H9 (cell line): ENCODE measurements at regions not wholly inside any gene's neighbourhood (a gene's known extent, or its start where the extent isn't known, plus 50 kb on each side); places are given as distances from the start of the nearest gene placed in this dataset.

Source experiments
- DNase-seq: peaks from one replicate; pipeline ENCODE4 v3.0.0-alpha.2; 2017
- H2AFZ ChIP-seq: one replicate; pipeline ENCODE4 v1.6.1; 2013; ENCODE audit warnings: mild to moderate bottlenecking, low read length, control low read depth, moderate library complexity
- H2AK5ac ChIP-seq: 2 replicates; pipeline ENCODE4 v1.6.1; 2013; ENCODE audit warnings: low read length, control low read depth, mixed read lengths; ENCODE audit not compliant: insufficient read length
- H2BK120ac ChIP-seq: one replicate; pipeline ENCODE4 v1.6.1; 2013; ENCODE audit warnings: low read depth, mild to moderate bottlenecking, low read length, control low read depth, inconsistent platforms; ENCODE audit not compliant: poor library complexity, severe bottlenecking
- H2BK12ac ChIP-seq: 2 replicates; pipeline ENCODE4 v1.6.1; 2013; ENCODE audit warnings: low read length, control low read depth, mixed read lengths, low read depth; ENCODE audit not compliant: insufficient read length
- H2BK15ac ChIP-seq: 2 replicates; pipeline ENCODE4 v1.6.1; 2013; ENCODE audit warnings: low read depth, low read length, control low read depth
- H2BK20ac ChIP-seq: one replicate; pipeline ENCODE4 v1.6.1; 2013; ENCODE audit warnings: low read depth, mild to moderate bottlenecking, low read length, control low read depth, inconsistent platforms; ENCODE audit not compliant: poor library complexity, severe bottlenecking
- H2BK5ac ChIP-seq: 2 replicates; pipeline ENCODE4 v1.6.1; 2013; ENCODE audit warnings: low read length, control low read depth, mixed read lengths; ENCODE audit not compliant: insufficient read length
- H3K14ac ChIP-seq: 2 replicates; pipeline ENCODE4 v1.6.1; 2013; ENCODE audit warnings: low read length, control low read depth; ENCODE audit not compliant: insufficient read depth
- H3K18ac ChIP-seq: 2 replicates; pipeline ENCODE4 v1.6.1; 2013; ENCODE audit warnings: low read depth, mild to moderate bottlenecking, mixed read lengths, low read length, control low read depth; ENCODE audit not compliant: insufficient read length
- H3K23ac ChIP-seq: 2 replicates; pipeline ENCODE4 v1.6.1; 2013; ENCODE audit warnings: low read length, control low read depth, mixed read lengths, low read depth; ENCODE audit not compliant: insufficient read length
- H3K23me2 ChIP-seq: 2 replicates; pipeline ENCODE4 v1.6.1; 2013; ENCODE audit warnings: low read depth, mild to moderate bottlenecking, mixed read lengths, low read length, control low read depth; ENCODE audit not compliant: insufficient read length, poor library complexity, severe bottlenecking
- H3K27ac ChIP-seq: 2 replicates; pipeline ENCODE4 v1.5.1; 2013; ENCODE audit warnings: low read length, control low read depth, mixed read lengths, low read depth; ENCODE audit not compliant: insufficient read length
- H3K27me3 ChIP-seq: 2 replicates; pipeline ENCODE4 v1.6.1; 2013; ENCODE audit warnings: low read length, control low read depth, inconsistent platforms; ENCODE audit not compliant: insufficient read depth
- H3K4ac ChIP-seq: 2 replicates; pipeline ENCODE4 v1.6.1; 2013; ENCODE audit warnings: low read depth, mild to moderate bottlenecking, control low read depth, inconsistent platforms, low read length, moderate library complexity
- H3K4me1 ChIP-seq: 2 replicates; pipeline ENCODE4 v1.6.1; 2013; ENCODE audit warnings: low read length, control low read depth, inconsistent platforms; ENCODE audit not compliant: insufficient read depth
- H3K4me2 ChIP-seq: 2 replicates; pipeline ENCODE4 v1.6.1; 2013; ENCODE audit warnings: low read length, control low read depth, mixed read lengths; ENCODE audit not compliant: insufficient read length, insufficient read depth
- H3K56ac ChIP-seq: 2 replicates; pipeline ENCODE4 v1.6.1; 2013; ENCODE audit warnings: low read depth, mild to moderate bottlenecking, mixed read lengths, low read length, control low read depth; ENCODE audit not compliant: insufficient read length
- H3K79me1 ChIP-seq: 2 replicates; pipeline ENCODE4 v1.6.1; 2013; ENCODE audit warnings: low read depth, mild to moderate bottlenecking, moderate library complexity, low read length, control low read depth, inconsistent platforms; ENCODE audit not compliant: insufficient read depth, poor library complexity, severe bottlenecking
- H3K79me2 ChIP-seq: 2 replicates; pipeline ENCODE4 v1.6.1; 2013; ENCODE audit warnings: low read length, control low read depth, inconsistent platforms; ENCODE audit not compliant: insufficient read depth
- H3K9ac ChIP-seq: 2 replicates; pipeline ENCODE4 v1.6.1; 2013; ENCODE audit warnings: low read length, control low read depth, mixed read lengths; ENCODE audit not compliant: insufficient read length; ENCODE audit errors: extremely low read depth
- H3K9me3 ChIP-seq: one replicate; pipeline ENCODE4 v1.6.1; 2013; ENCODE audit warnings: low read depth, low read length, inconsistent platforms; ENCODE audit not compliant: control insufficient read depth
- H3T11ph ChIP-seq: one replicate; pipeline ENCODE4 v1.6.1; 2013; ENCODE audit warnings: mild to moderate bottlenecking, low read length, control low read depth, inconsistent platforms
- H4K20me1 ChIP-seq: one replicate; pipeline ENCODE4 v1.6.1; 2013; ENCODE audit not compliant: control insufficient read depth, insufficient read length, insufficient read depth
- H4K5ac ChIP-seq: 2 replicates; pipeline ENCODE4 v1.6.1; 2013; ENCODE audit warnings: low read depth, mild to moderate bottlenecking, mixed read lengths, low read length, control low read depth; ENCODE audit not compliant: insufficient read length
- H4K8ac ChIP-seq: replicated peaks from 2 replicates; pipeline ENCODE4 v1.6.1; 2013; ENCODE audit warnings: low read length, control low read depth, mixed read lengths, low read depth; ENCODE audit not compliant: insufficient read length
- H4K91ac ChIP-seq: 2 replicates; pipeline ENCODE4 v1.6.1; 2013; ENCODE audit warnings: low read depth, mild to moderate bottlenecking, moderate library complexity, mixed read lengths, low read length, control low read depth; ENCODE audit not compliant: insufficient read length
- H3K27ac Mint-ChIP-seq, 3 experiments: 2 replicates in 2 of 3; 3 replicates in 1 of 3; pipeline ENCODE4 v1.8.0; 2020 to 2021; ENCODE audit warnings: mixed read lengths in 3 of 3, mild to moderate bottlenecking in 1 of 3, moderate library complexity in 1 of 3
- H3K27me3 Mint-ChIP-seq: 2 replicates; pipeline ENCODE4 v1.8.0; 2021; ENCODE audit warnings: low read depth, mild to moderate bottlenecking, moderate library complexity, mixed read lengths
- H3K36me3 Mint-ChIP-seq, 3 experiments: 2 replicates in 2 of 3; 3 replicates in 1 of 3; pipeline ENCODE4 v1.8.0; 2020 to 2021; ENCODE audit warnings: low read depth in 3 of 3, mixed read lengths in 3 of 3; ENCODE audit not compliant: insufficient read depth in 1 of 3
- H3K4me1 Mint-ChIP-seq, 2 experiments: 2 replicates each; pipeline ENCODE4 v1.8.0; 2020; ENCODE audit warnings: mixed read lengths in 2 of 2
- H3K4me3 Mint-ChIP-seq, 2 experiments: 2 replicates in 1 of 2; 3 replicates in 1 of 2; pipeline ENCODE4 v1.8.0; 2020 to 2021; ENCODE audit warnings: mild to moderate bottlenecking in 2 of 2, mixed read lengths in 2 of 2, moderate library complexity in 1 of 2
- H3K9me3 Mint-ChIP-seq, 2 experiments: 2 replicates in 1 of 2; 3 replicates in 1 of 2; pipeline ENCODE4 v1.8.0; 2020; ENCODE audit warnings: mild to moderate bottlenecking in 2 of 2, mixed read lengths in 2 of 2, moderate library complexity in 1 of 2
- CTCF ChIP-seq: fragments of 200-600 bp; sonication (generic); conservative IDR thresholded peaks from 3 replicates; pipeline ENCODE4 v1.8.0; 2021; ENCODE audit warnings: antibody characterized with exemption, mild to moderate bottlenecking
- WGBS: extraction: QIAGEN DNeasy Blood & Tissue Kit; methylation state at CpG from one replicate; pipeline ENCODE4 v1.1.7; 2013; ENCODE audit warnings: missing lambda C conversion rate, low lambda C conversion rate, mixed read lengths; ENCODE audit not compliant: insufficient read length; ENCODE audit errors: extremely low coverage; 5-methylcytosine and 5-hydroxymethylcytosine counted together

GRCh38 chr1:219271818-219272535 lies 98.3 kb downstream of the LYPLAL1 start:
- H3K4me3 Mint-ChIP-seq: no peak overlapping the region
- DNase-seq: no peak
- no peaks in the 10 kb centered on the region for H3K27me3 Mint-ChIP-seq
- H3K56ac ChIP-seq: no peak overlapping the region
- no peaks in the 10 kb centered on the region for H4K20me1 ChIP-seq
- no peak overlapping the region for H2BK20ac ChIP-seq
- H2AFZ ChIP-seq: no peak overlapping the region
- H3K4me2 ChIP-seq: no peak overlapping the region
- no peak overlapping the region for H2BK12ac ChIP-seq
- no peaks in the 10 kb centered on the region for H3K4me1 ChIP-seq
- no peak overlapping the region for H3K27ac ChIP-seq
- WGBS: no CpG with 5 or more reads among the region's 5 CpGs
- no peaks in the 10 kb centered on the region; a peak in 1 of 4 replicates for H3K4me1 Mint-ChIP-seq
- no peak overlapping the region for H2BK5ac ChIP-seq
- H3K23ac ChIP-seq: no peak overlapping the region
- no peaks in the 10 kb centered on the region for H3K27me3 ChIP-seq
- no peaks in the 10 kb centered on the region for H3K9me3 Mint-ChIP-seq
- TF ChIP-seq CTCF: no peak
- no peaks in the 10 kb centered on the region for H3K79me2 ChIP-seq
- H4K8ac ChIP-seq: no peak overlapping the region
- H3K79me1 ChIP-seq: no peaks in the 10 kb centered on the region
- H4K5ac ChIP-seq: no peak overlapping the region
- H3K18ac ChIP-seq: no peak overlapping the region
- no peaks in the 10 kb centered on the region for H3K9me3 ChIP-seq
- no peak overlapping the region for H3K9ac ChIP-seq
- H3K23me2 ChIP-seq: no peaks in the 10 kb centered on the region
- H4K91ac ChIP-seq: no peak overlapping the region
- no peak overlapping the region for H2BK15ac ChIP-seq
- H2BK120ac ChIP-seq: no peak overlapping the region
- H3T11ph ChIP-seq: no peak overlapping the region
- H3K14ac ChIP-seq: no peak overlapping the region
- peak overlapping the region; percentile 17 to 90 (median 49); a peak in 5 of 7 replicates for H3K27ac Mint-ChIP-seq
- no peak overlapping the region for H2AK5ac ChIP-seq
- H3K36me3 Mint-ChIP-seq: no peaks in the 10 kb centered on the region
- H3K4ac ChIP-seq: no peak overlapping the region
